K562 (cell line): ENCODE measurements at regions not wholly inside any gene's neighbourhood (a gene's known extent, or its start where the extent isn't known, plus 50 kb on each side); places are given as distances from the start of the nearest gene placed in this dataset.

Experiments
- ATF3 ChIP-seq, 2 experiments: fragments of 450-650 bp in 1 of 2; sonication (generic) in 1 of 2; formaldehyde crosslinking in 1 of 2; IDR thresholded peaks in 1 of 2; conservative IDR thresholded peaks in 1 of 2; 2 replicates each; pipeline versions ENCODE4 v1.6.1 to v1.8.1; 2016 to 2023; ENCODE audit warnings: mild to moderate bottlenecking in 2 of 2, moderate library complexity in 2 of 2, inconsistent platforms in 1 of 2, missing genetic modification reagents in 1 of 2
- ATF4 ChIP-seq: fragments of 450-650 bp; formaldehyde crosslinking; IDR thresholded peaks from 2 replicates; pipeline ENCODE4 v1.4.0; 2022; ENCODE audit warnings: mild to moderate bottlenecking, moderate library complexity
- COPS2 ChIP-seq: fragments of 450-650 bp; conservative IDR thresholded peaks from 2 replicates; pipeline ENCODE4 v1.6.1; 2016; ENCODE audit warnings: mild to moderate bottlenecking, moderate library complexity
- CREB3L1 ChIP-seq: fragments of 450-650 bp; IDR thresholded peaks from 2 replicates; pipeline ENCODE4 v1.6.1; 2014; ENCODE audit warnings: low read depth, mild to moderate bottlenecking, moderate library complexity, borderline replicate concordance
- CTBP1 ChIP-seq: fragments of 450-650 bp; IDR thresholded peaks from 2 replicates; pipeline ENCODE4 v1.6.1; 2016; ENCODE audit warnings: borderline replicate concordance
- CXXC5 ChIP-seq: fragments of 250-450 bp; sonication (Bioruptor Pico); IDR thresholded peaks from 2 replicates; pipeline ENCODE4 v1.8.0; 2022; ENCODE audit warnings: inconsistent platforms, mild to moderate bottlenecking, moderate library complexity
- DDX20 ChIP-seq: fragments of 450-650 bp; IDR thresholded peaks from 2 replicates; pipeline ENCODE4 v1.6.1; 2016; ENCODE audit warnings: missing genetic modification characterization, low read depth, mild to moderate bottlenecking, missing compliant biosample characterization, moderate library complexity
- ESRRA ChIP-seq: fragments of 450-650 bp; IDR thresholded peaks from 2 replicates; pipeline ENCODE4 v1.6.1; 2014; ENCODE audit warnings: low read depth, mild to moderate bottlenecking, moderate library complexity, borderline replicate concordance
- GTF2A2 ChIP-seq: IDR thresholded peaks from 2 replicates; pipeline ENCODE4 v1.6.1; 2016; ENCODE audit warnings: mild to moderate bottlenecking, missing genetic modification characterization, missing compliant biosample characterization
- HMG20B ChIP-seq: fragments of 250-450 bp; sonication (Bioruptor Pico); IDR thresholded peaks from 2 replicates; pipeline ENCODE4 v1.5.0; 2021; ENCODE audit warnings: mild to moderate bottlenecking
- L3MBTL2 ChIP-seq: fragments of 450-650 bp; IDR thresholded peaks from 2 replicates; pipeline ENCODE4 v1.6.1; 2016; ENCODE audit warnings: mild to moderate bottlenecking, moderate library complexity
- TAL1 ChIP-seq: fragments of 450-650 bp; IDR thresholded peaks from 2 replicates; pipeline ENCODE4 v1.6.1; 2016; ENCODE audit warnings: mild to moderate bottlenecking
- TCF7 ChIP-seq: sonication (generic); IDR thresholded peaks from 2 replicates; pipeline ENCODE4 v1.6.1; 2016; ENCODE audit warnings: antibody characterized with exemption, borderline replicate concordance
- TCF7L2 ChIP-seq: fragments of 150-350 bp; IDR thresholded peaks from 2 replicates; pipeline ENCODE4 v1.6.1; 2016; ENCODE audit warnings: low read depth, mild to moderate bottlenecking, low read length, moderate library complexity
- ZFP91 ChIP-seq: sonication (generic); formaldehyde crosslinking; IDR thresholded peaks from 2 replicates; pipeline ENCODE4 v1.8.0; 2022; ENCODE audit warnings: mild to moderate bottlenecking, missing genetic modification reagents
- ZFPM2 ChIP-seq: fragments of 250-450 bp; sonication (Bioruptor Pico); IDR thresholded peaks from 2 replicates; pipeline ENCODE4 v1.5.1; 2022; ENCODE audit warnings: mild to moderate bottlenecking
- ZNF212 ChIP-seq: fragments of 450-650 bp; formaldehyde crosslinking; IDR thresholded peaks from 2 replicates; pipeline ENCODE4 v1.4.0; 2020; ENCODE audit warnings: mild to moderate bottlenecking
- ZNF239 ChIP-seq: fragments of 250-450 bp; sonication (Bioruptor Pico); IDR thresholded peaks from 2 replicates; pipeline ENCODE4 v1.4.0; 2020; ENCODE audit warnings: mild to moderate bottlenecking
- ZNF280A ChIP-seq: fragments of 450-650 bp; IDR thresholded peaks from 2 replicates; pipeline ENCODE4 v1.6.1; 2018; ENCODE audit warnings: mild to moderate bottlenecking, low read depth; ENCODE audit not compliant: partially characterized antibody
- ZNF79 ChIP-seq: fragments of 250-450 bp; sonication (Bioruptor Pico); IDR thresholded peaks from 2 replicates; pipeline ENCODE4 v1.4.0; 2020; ENCODE audit warnings: low read depth, mild to moderate bottlenecking, moderate library complexity

GRCh38 chr12:92208613-92209121 lies 63.0 kb upstream of the BTG1 start (continued):
- no peak for TF ChIP-seq ESRRA
- TF ChIP-seq ZNF212 (CRISPR knock-in tag) = no peak
- peak; percentile 30; the same call in 1 of the 2 replicates for TF ChIP-seq ATF3 (IDR thresholded peaks at IDR 0.05)
- no peak for TF ChIP-seq ATF3 (CRISPR knock-in tag; conservative IDR thresholded peaks at IDR 0.05)
- TF ChIP-seq ZNF280A = no peak
- peak; percentile 73 for TF ChIP-seq TAL1
- no peak for TF ChIP-seq ZNF79 (CRISPR knock-in tag)
- no peak for TF ChIP-seq COPS2
- no peak for TF ChIP-seq GTF2A2 (tag)
- no peak for TF ChIP-seq CTBP1
- TF ChIP-seq L3MBTL2 = peak; percentile 75
- no peak for TF ChIP-seq ATF4 (CRISPR knock-in tag)
- no peak for TF ChIP-seq ZFP91 (CRISPR knock-in tag)
- no peak for TF ChIP-seq ZNF239 (CRISPR knock-in tag)
- TF ChIP-seq DDX20 (tag) = no peak
- no peak for TF ChIP-seq CREB3L1
- TF ChIP-seq CXXC5 = peak; percentile 26; the same call in 1 of the 2 replicates
- TF ChIP-seq TCF7L2 = no peak
- TF ChIP-seq ZFPM2 (CRISPR knock-in tag) = no peak
- TF ChIP-seq TCF7 = no peak
- no peak for TF ChIP-seq HMG20B (CRISPR knock-in tag)
